Transverse colon (tissue), 3 donors: ENCODE measurements at regions not wholly inside any gene's neighbourhood (a gene's known extent, or its start where the extent isn't known, plus 50 kb on each side); places are given as distances from the start of the nearest gene placed in this dataset.

Experiments used
- CTCF ChIP-seq, 5 experiments: fragments of 200-600 bp in 3 of 5; fragments of 450-650 bp in 2 of 5; sonication (generic) in 3 of 5; IDR thresholded peaks; 1 replicate in 2 of 5; 2 replicates in 3 of 5; pipeline ENCODE4 v1.5.1; 2016 to 2017; ENCODE audit warnings: antibody characterized with exemption in 5 of 5, inconsistent platforms in 3 of 5, mild to moderate bottlenecking in 2 of 5, moderate library complexity in 1 of 5
- EP300 ChIP-seq: sonication (generic); formaldehyde crosslinking; IDR thresholded peaks from one replicate; pipeline ENCODE4 v1.6.1; 2017; ENCODE audit warnings: antibody characterized with exemption, low read depth
- POLR2A ChIP-seq: fragments of 450-650 bp; IDR thresholded peaks from one replicate; pipeline ENCODE4 v1.6.1; 2016; ENCODE audit warnings: antibody characterized with exemption, mild to moderate bottlenecking, moderate library complexity

DNA sequence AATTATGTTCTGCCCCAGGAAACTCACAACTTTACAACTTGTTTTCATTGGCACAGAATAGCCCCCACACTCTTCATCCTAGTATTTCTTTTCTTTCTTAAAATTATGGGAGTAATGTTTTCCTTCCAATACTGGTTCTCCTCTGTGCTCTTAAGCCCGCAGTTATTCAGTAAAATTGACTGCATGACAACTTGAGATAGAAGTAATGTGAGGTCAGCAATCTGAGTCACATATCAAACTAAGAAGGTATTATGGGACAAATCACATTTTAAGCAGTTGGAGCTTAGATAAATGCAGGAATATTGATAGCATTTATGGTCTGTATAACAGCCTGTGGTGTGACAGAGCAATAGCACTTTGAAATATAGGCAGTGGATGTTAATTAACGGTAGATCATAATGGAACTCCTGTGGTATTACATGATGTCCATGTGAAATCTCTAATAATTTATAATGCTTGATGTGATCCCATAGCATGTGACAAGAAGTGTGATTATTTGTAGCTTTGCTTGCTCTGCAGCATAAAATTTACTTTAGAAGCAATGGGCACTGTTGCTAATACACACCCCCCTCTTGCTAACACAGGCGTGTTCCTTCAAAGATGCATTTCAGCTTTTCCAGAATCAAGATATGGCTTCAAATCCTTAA lies 351.4 kb upstream of the CDH20 start:
- TF ChIP-seq EP300 = no peak
- no peak for TF ChIP-seq CTCF (IDR thresholded peaks at IDR 0.05)
- TF ChIP-seq POLR2A = no peak
